SU-DHL-6 (cell line): ENCODE measurements at regions not wholly inside any gene's neighbourhood (a gene's known extent, or its start where the extent isn't known, plus 50 kb on each side); places are given as distances from the start of the nearest gene placed in this dataset.

Source experiments
- H2AFZ ChIP-seq: fragments of 200-600 bp; sonication (generic); 2 replicates; pipeline ENCODE4 v1.6.1; 2014; ENCODE audit warnings: low read depth, mild to moderate bottlenecking, moderate library complexity, mixed read lengths, antibody characterized with exemption, low read length; ENCODE audit not compliant: severe bottlenecking
- H3F3A ChIP-seq: fragments of 200-600 bp; shearing (Covaris generic); 2 replicates; pipeline ENCODE4 v1.6.0; 2016; ENCODE audit warnings: antibody characterized with exemption, mild to moderate bottlenecking; ENCODE audit not compliant: insufficient read depth
- H3K27ac ChIP-seq: fragments of 200-600 bp; sonication (generic); 2 replicates; pipeline ENCODE4 v1.5.1; 2016; ENCODE audit warnings: low read depth, mild to moderate bottlenecking, low read length, moderate library complexity, mixed read lengths
- H3K27me3 ChIP-seq: fragments of 200-600 bp; sonication (generic), shearing (Covaris generic); 2 replicates; pipeline ENCODE4 v1.6.0; 2014; ENCODE audit warnings: mild to moderate bottlenecking, low read length
- H3K36me3 ChIP-seq: fragments of 200-600 bp; sonication (generic); 2 replicates; pipeline ENCODE4 v1.6.1; 2014; ENCODE audit warnings: mild to moderate bottlenecking, low read length, mixed read lengths
- H3K4me2 ChIP-seq: fragments of 300-600, 200-600 bp; shearing (Covaris generic), sonication (generic); 2 replicates; pipeline ENCODE4 v1.6.0; 2014; ENCODE audit warnings: low read length, low read depth, mild to moderate bottlenecking; ENCODE audit not compliant: poor library complexity, severe bottlenecking
- H3K4me3 ChIP-seq: fragments of 200-600 bp; sonication (generic); 2 replicates; pipeline ENCODE4 v1.5.1; 2014; ENCODE audit warnings: antibody characterized with exemption, low read length, mild to moderate bottlenecking, mixed read lengths; ENCODE audit not compliant: insufficient read depth, poor library complexity, severe bottlenecking
- H3K79me2 ChIP-seq: fragments of 200-600 bp; sonication (generic); 2 replicates; pipeline ENCODE4 v1.6.1; 2014; ENCODE audit warnings: mild to moderate bottlenecking, low read length, moderate library complexity; ENCODE audit not compliant: insufficient read depth
- H3K9ac ChIP-seq: fragments of 200-600 bp; sonication (generic); 2 replicates; pipeline ENCODE4 v1.7.0; 2014; ENCODE audit warnings: mild to moderate bottlenecking, low read length
- H3K9me2 ChIP-seq: fragments of 200-600 bp; sonication (generic); replicated peaks from 2 replicates; pipeline ENCODE4 v1.6.1; 2014; ENCODE audit warnings: low read length; ENCODE audit not compliant: insufficient read depth
- H3K9me3 ChIP-seq: fragments of 200-600 bp; sonication (generic); 2 replicates; pipeline ENCODE4 v1.6.1; 2014; ENCODE audit warnings: low read length, mixed read lengths; ENCODE audit not compliant: insufficient read depth
- H4K20me1 ChIP-seq: fragments of 200-600 bp; sonication (generic); 2 replicates; pipeline ENCODE4 v1.6.1; 2014; ENCODE audit warnings: low read depth, mild to moderate bottlenecking, antibody characterized with exemption, low read length, moderate library complexity, mixed read lengths
- CTCF ChIP-seq: fragments of 200-600 bp; sonication (generic); IDR thresholded peaks from one replicate; pipeline ENCODE4 v1.5.1; 2017; ENCODE audit warnings: antibody characterized with exemption, mild to moderate bottlenecking, low read length, moderate library complexity; ENCODE audit not compliant: insufficient read depth, poor library complexity, severe bottlenecking
- EZH2phosphoT487 ChIP-seq: fragments of 200-600 bp; sonication (generic), shearing (Covaris generic); conservative IDR thresholded peaks from 2 replicates; pipeline ENCODE4 v1.6.1; 2018; ENCODE audit warnings: mild to moderate bottlenecking, antibody characterized with exemption, low read length, moderate library complexity, mixed read lengths

- Histone ChIP-seq H2AFZ (no peak overlapping the region), H3K9me3 (no peaks in the 10 kb centered on the region), H3K27me3 (no peaks in the 10 kb centered on the region), H4K20me1 (no peaks in the 10 kb centered on the region), H3K36me3 (no peaks in the 10 kb centered on the region), H3K27ac (no peak overlapping the region), H3K4me2 (no peak overlapping the region), H3K9ac (no peak overlapping the region), H3K4me3 (no peak overlapping the region), H3K9me2 (peaks cover 5% of the 10 kb centered on the region; the same call in 1 of the 2 replicates), H3F3A (no peaks in the 10 kb centered on the region), H3K79me2 (no peaks in the 10 kb centered on the region)
- TF ChIP-seq EZH2phosphoT487 (no peak), CTCF (no peak)
Measured at GRCh38 chr15:95227235-95227634, 995.9 kb downstream of the MCTP2 start.

- H3K4me3 ChIP-seq = no peak overlapping the region
Measured at GRCh38 chr15:95228856-95229555, 997.6 kb downstream of the MCTP2 start.

GRCh38 chr15:95235033-95235432, 1003.7 kb downstream of the MCTP2 start:
- no peaks in the 10 kb centered on the region for H3K9me2 ChIP-seq
- no peaks in the 10 kb centered on the region for H3K79me2 ChIP-seq
- H3K4me3 ChIP-seq = no peak overlapping the region
- H3K9me3 ChIP-seq = no peaks in the 10 kb centered on the region
- no peaks in the 10 kb centered on the region for H4K20me1 ChIP-seq
- H3K27me3 ChIP-seq = no peaks in the 10 kb centered on the region
- no peaks in the 10 kb centered on the region for H3F3A ChIP-seq
- no peak overlapping the region for H3K27ac ChIP-seq
- H2AFZ ChIP-seq = no peak overlapping the region
- no peaks in the 10 kb centered on the region for H3K36me3 ChIP-seq
- H3K4me2 ChIP-seq = no peak overlapping the region
- TF ChIP-seq EZH2phosphoT487 (no peak), CTCF (no peak)
- H3K9ac ChIP-seq = no peak overlapping the region

More at GRCh38 chr15:95228856-95229555, 997.6 kb downstream of the MCTP2 start:
- H3K4me2 ChIP-seq = no peak overlapping the region
- peaks cover 5% of the 10 kb centered on the region; the same call in 1 of the 2 replicates for H3K9me2 ChIP-seq
- no peak overlapping the region for H3K9ac ChIP-seq
- no peaks in the 10 kb centered on the region for H4K20me1 ChIP-seq
- no peaks in the 10 kb centered on the region for H3K79me2 ChIP-seq
- H3F3A ChIP-seq = no peaks in the 10 kb centered on the region
- no peak for TF ChIP-seq CTCF
- TF ChIP-seq EZH2phosphoT487 = no peak
- no peaks in the 10 kb centered on the region for H3K36me3 ChIP-seq
- H3K27me3 ChIP-seq = no peaks in the 10 kb centered on the region
- H2AFZ ChIP-seq = no peak overlapping the region
- no peaks in the 10 kb centered on the region for H3K9me3 ChIP-seq
- H3K27ac ChIP-seq = no peak overlapping the region
